SK-N-MC (cell line): ENCODE measurements at regions not wholly inside any gene's neighbourhood (a gene's known extent, or its start where the extent isn't known, plus 50 kb on each side); places are given as distances from the start of the nearest gene placed in this dataset.

Experiments
- DNase-seq: peaks from one replicate; pipeline ENCODE4 v3.0.0-alpha.2; 2011; ENCODE audit warnings: low read depth, low spot score
- H3K27ac ChIP-seq: fragments of 200-600 bp; sonication (generic); 2 replicates; pipeline ENCODE4 v1.5.1; 2016; ENCODE audit warnings: mixed run types
- H3K36me3 ChIP-seq: fragments of 200-600 bp; sonication (generic); 2 replicates; pipeline ENCODE4 v1.6.1; 2017; ENCODE audit warnings: antibody characterized with exemption, low read length, mixed read lengths; ENCODE audit not compliant: insufficient read depth
- H3K4me3 ChIP-seq: fragments of 200-600 bp; sonication (generic); 2 replicates; pipeline ENCODE4 v1.5.1; 2016
- H3K9ac ChIP-seq: fragments of 200-600 bp; sonication (generic); 2 replicates; pipeline ENCODE4 v1.8.0; 2017; ENCODE audit warnings: mixed run types, mixed read lengths; ENCODE audit not compliant: insufficient read length
- H3K9me3 ChIP-seq: fragments of 200-600 bp; sonication (generic); 2 replicates; pipeline ENCODE4 v1.6.1; 2017; ENCODE audit warnings: low read depth, mild to moderate bottlenecking, antibody characterized with exemption, low read length, moderate library complexity, mixed read lengths
- EZH2 ChIP-seq: fragments of 200-600 bp; sonication (generic); IDR thresholded peaks from one replicate; pipeline ENCODE4 v1.6.1; 2017; ENCODE audit warnings: antibody characterized with exemption
- FOXP2 ChIP-seq: optimal IDR thresholded peaks from 2 replicates; pipeline ENCODE3; 2011; ENCODE audit warnings: mild to moderate bottlenecking, moderate library complexity; ENCODE audit not compliant: insufficient read depth; ENCODE audit errors: extremely low read length, control extremely low read depth
- POLR2AphosphoS5 ChIP-seq: IDR thresholded peaks from 2 replicates; pipeline ENCODE4 v1.6.1; 2012; ENCODE audit warnings: mild to moderate bottlenecking, low read depth, low read length, borderline replicate concordance

DNA sequence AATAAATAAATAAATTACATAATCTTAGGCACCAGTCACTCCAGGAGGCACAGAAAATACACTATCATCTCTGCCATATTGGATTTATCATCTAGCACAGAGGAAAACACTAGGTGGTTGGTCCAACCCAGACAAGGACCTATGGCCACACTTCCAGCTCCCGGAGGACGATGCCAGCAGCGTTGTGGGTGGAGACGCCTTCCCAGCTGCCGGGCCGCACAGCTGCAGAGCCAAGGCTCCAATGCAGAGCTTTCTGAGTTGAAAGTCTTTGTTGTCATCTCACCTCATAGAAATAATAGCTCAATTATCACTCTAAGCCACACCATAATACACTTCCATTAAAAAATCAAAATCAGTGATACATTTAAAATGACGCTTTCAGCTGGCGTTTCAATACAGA, 457.1 kb upstream of the SALL3 start:
- Histone ChIP-seq H3K36me3 (no peaks in the 10 kb centered on the region), H3K4me3 (no peak overlapping the region), H3K27ac (no peak overlapping the region), H3K9me3 (no peaks in the 10 kb centered on the region), H3K9ac (no peak overlapping the region)
- no peak for TF ChIP-seq EZH2
- TF ChIP-seq FOXP2, result no peak
- no peak for TF ChIP-seq POLR2AphosphoS5
- no peak for DNase-seq

DNA sequence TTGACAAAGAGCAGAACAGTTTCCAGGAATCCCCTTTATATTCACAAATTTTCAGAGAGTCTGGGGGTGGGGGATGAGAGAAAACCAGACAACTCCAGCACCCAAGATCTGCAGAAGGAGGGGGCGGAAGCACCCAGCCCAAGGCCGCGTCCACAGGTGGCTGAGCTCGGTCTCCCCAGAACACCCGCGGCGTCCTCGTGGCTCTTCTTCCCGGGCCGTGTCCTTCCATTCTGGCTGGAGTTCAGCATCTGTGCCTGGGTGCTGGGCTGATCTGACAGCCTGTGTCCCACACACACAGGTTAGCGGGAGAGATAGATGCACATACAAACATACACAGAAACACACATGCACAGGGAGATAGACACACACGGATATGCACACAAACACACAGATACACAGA, 455.8 kb upstream of the SALL3 start:
- no peaks in the 10 kb centered on the region for H3K9me3 ChIP-seq
- TF ChIP-seq EZH2, result no peak
- TF ChIP-seq FOXP2, result no peak
- TF ChIP-seq POLR2AphosphoS5, result no peak

DNA sequence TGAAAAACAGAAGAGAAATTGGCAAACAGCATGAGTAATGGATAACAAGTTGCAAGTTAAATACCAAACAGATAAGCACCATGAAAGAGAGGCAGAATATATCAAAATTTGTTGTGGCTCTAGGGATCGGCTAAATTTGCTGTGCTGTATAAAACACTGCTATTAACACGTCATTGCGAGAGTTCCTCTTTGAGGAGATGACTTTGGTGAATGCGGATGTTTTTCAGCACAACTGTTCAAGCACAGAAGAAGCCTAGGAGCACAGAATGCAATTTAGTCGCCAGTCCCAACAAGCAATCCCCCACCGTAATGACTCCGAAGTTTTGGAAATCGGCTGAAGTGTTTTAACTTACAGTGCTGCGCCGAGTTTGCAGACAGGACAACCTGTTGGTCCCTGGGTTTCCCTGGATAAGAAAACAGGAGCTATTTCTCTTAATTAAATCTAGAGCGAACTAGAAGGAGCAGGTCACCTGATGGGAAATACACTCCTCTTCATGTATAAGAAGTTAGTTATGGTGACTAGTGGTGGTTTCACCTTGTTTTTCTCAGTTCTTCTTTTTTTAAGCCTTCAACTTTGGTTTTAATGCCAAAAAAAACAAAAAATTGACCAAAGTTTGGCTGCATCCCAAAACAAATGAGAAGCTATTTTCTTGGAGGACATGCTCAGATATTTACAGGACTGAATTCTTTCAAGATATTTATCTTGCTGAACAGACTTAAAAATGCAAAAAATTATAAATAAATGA, 454.1 kb upstream of the SALL3 start:
- H3K9me3 ChIP-seq, result no peaks in the 10 kb centered on the region
- no peak overlapping the region for H3K9ac ChIP-seq
- no peak overlapping the region for H3K27ac ChIP-seq
- no peaks in the 10 kb centered on the region for H3K36me3 ChIP-seq
- H3K4me3 ChIP-seq, result no peak overlapping the region
- TF ChIP-seq FOXP2 (no peak), EZH2 (no peak), POLR2AphosphoS5 (no peak)
- no peak for DNase-seq

More for the DNA sequence above, 455.8 kb upstream of the SALL3 start:
- no peak for DNase-seq
- no peak overlapping the region for H3K27ac ChIP-seq
- H3K9ac ChIP-seq, result no peak overlapping the region
- H3K4me3 ChIP-seq, result no peak overlapping the region
- H3K36me3 ChIP-seq, result no peaks in the 10 kb centered on the region

DNA sequence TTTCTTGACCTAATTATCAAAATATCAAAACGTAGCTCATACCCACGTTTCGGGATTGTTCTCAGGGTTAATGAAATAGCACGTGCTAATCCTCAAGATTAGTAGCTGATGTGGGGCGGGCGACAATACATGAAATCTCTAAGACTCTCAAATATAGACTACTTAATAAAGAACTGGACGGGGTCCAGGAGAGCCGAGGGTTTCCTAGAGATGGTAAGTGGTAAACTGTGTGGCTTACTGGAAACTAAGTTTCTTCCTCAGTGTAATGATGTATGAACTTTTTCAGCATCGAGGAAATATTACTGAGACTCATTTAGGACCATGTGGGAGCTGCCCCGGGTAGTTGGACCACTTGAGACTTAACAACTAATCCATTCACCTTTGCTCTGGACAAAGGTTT, 453.3 kb upstream of the SALL3 start:
- no peak for DNase-seq
- H3K9me3 ChIP-seq, result no peaks in the 10 kb centered on the region
- TF ChIP-seq EZH2 (no peak), POLR2AphosphoS5 (no peak), FOXP2 (no peak)
- H3K27ac ChIP-seq, result no peak overlapping the region
- no peak overlapping the region for H3K9ac ChIP-seq
- H3K4me3 ChIP-seq, result no peak overlapping the region
- H3K36me3 ChIP-seq, result no peaks in the 10 kb centered on the region

DNA sequence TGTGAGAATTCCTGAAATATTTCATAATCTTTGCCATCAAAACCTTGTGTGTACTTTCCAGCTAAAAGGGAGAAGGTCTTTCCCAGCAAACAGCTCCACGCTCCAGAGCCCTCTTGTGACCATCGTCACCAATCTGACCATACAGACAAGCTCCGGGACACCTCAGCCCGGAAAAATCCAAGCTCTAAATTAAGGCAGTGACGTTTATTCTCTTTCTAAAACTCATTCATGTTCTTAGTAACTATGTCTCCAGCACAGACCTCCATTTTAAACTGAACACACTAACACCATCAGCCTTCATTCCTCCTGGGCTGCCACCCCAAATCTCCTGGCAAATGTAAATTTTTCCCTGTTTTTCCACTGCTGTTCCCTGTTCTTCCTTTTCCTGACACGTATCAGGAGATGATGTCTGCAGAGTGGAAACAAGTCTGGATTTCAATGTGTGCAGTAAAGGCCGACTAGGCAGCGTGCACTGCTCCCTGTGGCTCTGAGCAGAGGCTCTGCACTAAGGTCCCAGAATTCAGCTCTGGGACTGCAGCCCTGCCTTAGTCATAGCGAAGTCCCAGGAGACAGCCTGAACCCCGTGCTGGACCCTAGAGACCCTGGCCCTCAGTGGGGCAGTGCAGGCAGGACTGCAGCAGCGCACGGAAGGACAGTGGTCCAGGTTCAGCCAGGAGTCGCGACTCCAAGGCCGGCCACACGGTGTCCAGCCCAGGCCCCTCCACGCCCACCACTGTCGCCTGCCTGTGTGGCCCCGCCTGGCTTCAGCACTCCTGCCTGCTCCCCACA, 452.5 kb upstream of the SALL3 start:
- Histone ChIP-seq H3K4me3 (no peak overlapping the region), H3K9ac (no peak overlapping the region), H3K36me3 (no peaks in the 10 kb centered on the region), H3K9me3 (no peaks in the 10 kb centered on the region), H3K27ac (no peak overlapping the region)
- TF ChIP-seq EZH2 (no peak), POLR2AphosphoS5 (no peak), FOXP2 (no peak)
- no peak for DNase-seq

DNA sequence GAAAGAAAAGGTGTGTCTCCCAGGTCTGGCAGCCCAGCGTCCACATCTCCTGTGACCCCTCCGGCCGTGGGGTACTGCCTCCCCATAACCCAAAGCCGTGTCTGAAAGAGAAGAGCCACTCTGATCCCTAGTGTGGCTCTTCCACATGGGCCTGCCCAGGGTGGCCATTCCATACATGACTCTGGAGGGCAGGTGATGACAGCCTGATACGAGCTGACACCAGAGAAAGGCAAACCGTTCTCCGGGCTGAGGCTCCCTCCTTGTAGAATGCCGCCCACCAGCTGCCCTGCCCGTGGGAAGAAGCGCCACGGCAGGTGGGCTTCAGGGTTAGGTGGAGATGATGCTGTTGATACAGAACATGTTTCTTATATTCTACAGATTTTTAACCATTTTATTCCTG, 451.6 kb upstream of the SALL3 start:
- Histone ChIP-seq H3K36me3 (no peaks in the 10 kb centered on the region), H3K4me3 (no peak overlapping the region), H3K9me3 (no peaks in the 10 kb centered on the region), H3K27ac (no peak overlapping the region), H3K9ac (no peak overlapping the region)
- TF ChIP-seq POLR2AphosphoS5, result no peak
- TF ChIP-seq FOXP2, result no peak
- no peak for TF ChIP-seq EZH2
- no peak for DNase-seq

DNA sequence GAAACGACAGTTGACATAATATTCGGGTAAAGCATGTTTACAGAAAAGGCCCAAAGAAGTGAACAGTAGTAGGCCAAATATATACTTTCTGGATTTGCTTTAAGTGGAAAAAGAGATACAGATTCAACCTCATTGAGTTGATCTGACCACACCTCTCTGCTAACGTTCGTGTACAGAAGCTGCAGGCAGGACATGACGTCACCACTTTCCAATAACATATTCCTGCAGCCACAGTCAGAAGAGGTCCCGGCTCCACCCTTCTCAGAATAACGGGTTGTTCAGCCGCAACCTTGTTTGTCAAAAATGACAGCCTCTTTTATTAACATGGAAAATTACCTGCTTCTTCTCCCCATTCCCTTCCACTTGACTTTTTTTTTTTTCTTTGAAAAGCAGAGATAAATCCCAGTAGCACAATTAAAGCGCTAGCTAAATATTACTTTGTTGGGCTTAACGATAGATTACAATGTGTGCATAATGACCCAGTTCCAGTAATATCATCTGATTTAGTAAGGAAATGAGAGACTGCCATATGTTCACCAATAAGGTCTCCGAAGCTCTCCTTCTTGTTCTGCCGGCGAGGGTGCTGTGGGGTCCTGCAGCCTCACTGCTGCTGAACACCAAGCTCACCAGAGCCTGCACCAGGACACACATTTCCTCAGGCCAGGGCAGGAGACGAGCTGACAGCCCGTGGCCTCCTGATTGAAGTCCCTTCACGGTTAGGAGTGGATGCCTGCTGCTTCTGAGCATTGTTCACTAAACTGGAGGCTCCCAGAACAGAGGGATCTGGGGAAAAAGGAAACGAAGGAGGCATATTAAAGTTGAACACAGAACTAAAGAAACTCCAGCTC, 451.0 kb upstream of the SALL3 start:
- H3K9ac ChIP-seq, result no peak overlapping the region
- H3K9me3 ChIP-seq, result no peaks in the 10 kb centered on the region
- no peak overlapping the region for H3K4me3 ChIP-seq
- no peak overlapping the region for H3K27ac ChIP-seq
- no peak for DNase-seq
- no peak for TF ChIP-seq FOXP2
- TF ChIP-seq POLR2AphosphoS5, result no peak
- TF ChIP-seq EZH2, result no peak
- H3K36me3 ChIP-seq, result no peaks in the 10 kb centered on the region

DNA sequence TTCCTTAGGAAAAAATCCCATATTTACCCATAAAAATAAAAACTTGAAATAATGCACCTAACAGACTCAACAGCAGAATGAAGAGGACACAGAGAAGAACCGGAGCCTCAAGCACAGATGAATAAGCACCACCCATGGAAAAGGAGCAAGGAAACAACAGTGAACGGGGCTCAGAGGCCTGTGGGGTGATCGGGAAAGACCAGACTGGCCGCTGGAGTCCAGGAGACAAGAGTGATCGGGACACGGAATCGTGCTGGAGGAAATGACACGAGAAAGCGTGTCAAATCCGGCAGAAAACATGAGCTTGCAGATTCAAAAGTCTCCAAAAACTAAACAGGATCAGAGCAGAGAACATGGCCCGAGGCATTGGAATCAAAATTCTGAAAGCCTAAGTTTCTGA, 448.0 kb upstream of the SALL3 start:
- no peak overlapping the region for H3K9ac ChIP-seq
- H3K9me3 ChIP-seq, result no peaks in the 10 kb centered on the region
- H3K4me3 ChIP-seq, result no peak overlapping the region

More for the DNA sequence above, 448.0 kb upstream of the SALL3 start:
- no peak for TF ChIP-seq FOXP2
- Histone ChIP-seq H3K36me3 (no peaks in the 10 kb centered on the region), H3K27ac (no peak overlapping the region)
- DNase-seq, result no peak
